Activated naive CD8-positive, alpha-beta T cell treated with anti-CD3 and anti-CD28 coated beads, Interleukin-2, amount 50 U/mL, for 24 hours (primary cell): ENCODE measurements at regions not wholly inside any gene's neighbourhood (a gene's known extent, or its start where the extent isn't known, plus 50 kb on each side); places are given as distances from the start of the nearest gene placed in this dataset.

Experiments
- ATAC-seq: fragments of 150-1000 bp; cut with Tn5 transposase; one replicate; pipeline ENCODE4 v1.10.0; 2021
- DNase-seq: peaks from one replicate; pipeline ENCODE4 v3.0.0; 2021
- H3K27ac Mint-ChIP-seq: one replicate; pipeline ENCODE4 v1.8.0; 2021; ENCODE audit warnings: mild to moderate bottlenecking, mixed read lengths
- H3K27me3 Mint-ChIP-seq: one replicate; pipeline ENCODE4 v1.8.0; 2021; ENCODE audit warnings: mixed read lengths
- H3K36me3 Mint-ChIP-seq: one replicate; pipeline ENCODE4 v1.8.0; 2021; ENCODE audit warnings: low read depth, mixed read lengths
- H3K4me1 Mint-ChIP-seq: one replicate; pipeline ENCODE4 v1.8.0; 2021; ENCODE audit warnings: mixed read lengths
- H3K4me3 Mint-ChIP-seq: one replicate; pipeline ENCODE4 v1.8.0; 2021; ENCODE audit warnings: mild to moderate bottlenecking, moderate library complexity, mixed read lengths
- H3K9me3 Mint-ChIP-seq: one replicate; pipeline ENCODE4 v1.8.0; 2021; ENCODE audit warnings: mixed read lengths

DNA sequence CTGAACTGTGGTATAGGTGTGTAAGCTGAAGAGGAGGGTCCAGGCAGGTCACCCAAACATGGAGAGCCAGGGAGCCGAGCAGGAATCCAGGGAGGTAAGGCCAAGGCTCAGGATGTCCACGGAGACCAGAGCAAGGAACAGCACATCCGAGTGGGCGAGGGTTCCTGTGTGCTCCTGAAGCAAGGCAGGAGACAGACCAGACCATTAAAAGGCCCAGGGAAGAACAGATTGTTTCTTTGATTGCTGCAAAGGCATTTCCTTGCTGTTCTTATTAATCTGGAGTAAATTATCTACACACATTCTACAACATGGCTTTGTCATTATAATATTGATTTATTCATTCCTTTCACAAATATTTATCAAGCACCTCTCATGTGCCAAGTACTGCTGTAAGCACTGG is 50.1 kb upstream of the SPTBN1 start:
- Mint-ChIP-seq H3K27ac (no peak overlapping the region), H3K9me3 (no peaks in the 10 kb centered on the region), H3K27me3 (peaks cover 27% of the 10 kb centered on the region), H3K36me3 (no peaks in the 10 kb centered on the region), H3K4me1 (peaks cover 3% of the 10 kb centered on the region), H3K4me3 (no peak overlapping the region)
- ATAC-seq (no peak), DNase-seq (no peak)
